HepG2 (cell line): ENCODE measurements at regions not wholly inside any gene's neighbourhood (a gene's known extent, or its start where the extent isn't known, plus 50 kb on each side); places are given as distances from the start of the nearest gene placed in this dataset.
A peak's percentile ranks its signal among the peaks of the same experiment; 100 is the strongest.

Source experiments
- ATAC-seq: fragments of 200-7000 bp; cut with Tn5 transposase; 3 replicates; pipeline ENCODE4 v1.9.1; 2020; ENCODE audit warnings: mild to moderate bottlenecking, moderate library complexity
- BruUV-seq: library from RNA; stranded (reverse); fragments of 400-500 nt; replicated peaks from 2 replicates; lab custom pipeline; 2021; lab: Mats Ljungman, UMichigan
- CTCF ChIA-PET: fragments of 300-600 bp; formaldehyde crosslinking; extraction: SDS; loops from one replicate; lab custom pipeline; 2021; ENCODE audit warnings: low total read pairs, inconsistent platforms, low intra/inter-chr PET ratio; lab: Yijun Ruan, JAX
- POLR2A ChIA-PET: fragments of 350-600 bp; sonication (Branson Sonifier 250); formaldehyde crosslinking; loops from one replicate; lab custom pipeline; 2020; ENCODE audit warnings: antibody characterized with exemption, inconsistent platforms; lab: Yijun Ruan, JAX
- DNase-seq: peaks from one replicate; pipeline ENCODE4 v3.0.0-alpha.2; 2015; ENCODE audit warnings: low spot score
- FAIRE-seq: peaks from 3 replicates; lab custom pipeline; 2011; peaks lifted over from hg19 to GRCh38; lab: Jason Lieb, UNC
- H2AFZ ChIP-seq: one replicate; pipeline ENCODE4 v1.6.1; 2011; ENCODE audit warnings: low read length, inconsistent platforms
- H3K27ac ChIP-seq: fragments of 300-600 bp; 3 replicates; pipeline ENCODE4 v1.8.0; 2011; ENCODE audit warnings: mixed run types, mild to moderate bottlenecking, mixed read lengths, low read length, inconsistent platforms; ENCODE audit not compliant: insufficient read depth; ENCODE audit errors: extremely low read length
- H3K27me3 ChIP-seq, 2 experiments: fragments of 200-600 bp in 1 of 2; 2 replicates in 1 of 2; 3 replicates in 1 of 2; pipeline versions ENCODE4 v1.6.0 to v1.8.0; 2011; ENCODE audit warnings: low read length in 2 of 2, mild to moderate bottlenecking in 2 of 2, moderate library complexity in 2 of 2, inconsistent platforms in 1 of 2; ENCODE audit not compliant: insufficient read depth in 2 of 2, control insufficient read depth in 1 of 2
- H3K36me3 ChIP-seq, 2 experiments: fragments of 200-600 bp in 1 of 2; replicated peaks in 1 of 2; 2 replicates in 1 of 2; 3 replicates in 1 of 2; pipeline versions ENCODE4 v1.5.1 to v1.8.0; 2011; ENCODE audit warnings: low read length in 2 of 2, inconsistent platforms in 1 of 2; ENCODE audit not compliant: insufficient read depth in 2 of 2, control insufficient read depth in 1 of 2
- H3K4me1 ChIP-seq: 2 replicates; pipeline ENCODE4 v1.5.1; 2012; ENCODE audit warnings: low read length, inconsistent platforms; ENCODE audit not compliant: insufficient read depth
- H3K4me2 ChIP-seq: 2 replicates; pipeline ENCODE4 v1.6.0; 2011; ENCODE audit warnings: low read depth, low read length, inconsistent platforms
- H3K4me3 ChIP-seq, 3 experiments: fragments of 200-600 bp in 1 of 3; sonication (generic), shearing (Covaris generic) in 1 of 3; replicated peaks in 1 of 3; 2 replicates each; pipeline ENCODE4 v1.5.1; 2011 to 2016; ENCODE audit warnings: low read length in 3 of 3, inconsistent platforms in 2 of 3, low read depth in 2 of 3, mild to moderate bottlenecking in 2 of 3, control low read depth in 1 of 3, mixed read lengths in 1 of 3; ENCODE audit not compliant: insufficient read depth in 1 of 3
- H3K79me2 ChIP-seq: one replicate; pipeline ENCODE4 v1.6.1; 2011; ENCODE audit warnings: low read length, inconsistent platforms; ENCODE audit not compliant: insufficient read depth
- H3K9ac ChIP-seq: 2 replicates; pipeline ENCODE4 v1.6.0; 2011; ENCODE audit warnings: mild to moderate bottlenecking, low read depth, low read length, inconsistent platforms; ENCODE audit not compliant: insufficient read depth
- H3K9me3 ChIP-seq: 2 replicates; pipeline ENCODE4 v1.5.1; 2012; ENCODE audit warnings: mild to moderate bottlenecking, low read length
- H4K20me1 ChIP-seq: 2 replicates; pipeline ENCODE4 v1.6.0; 2011; ENCODE audit warnings: inconsistent platforms, mild to moderate bottlenecking, low read length, moderate library complexity; ENCODE audit not compliant: insufficient read depth
- CEBPB ChIP-seq: IDR thresholded peaks from 2 replicates; pipeline ENCODE4 v1.6.1; 2011; ENCODE audit warnings: low read depth, low read length, improper control_type of control experiment, borderline replicate concordance
- EEA1 ChIP-seq: sonication (generic); formaldehyde crosslinking; IDR thresholded peaks from 2 replicates; pipeline ENCODE4 v1.5.1; 2020; ENCODE audit warnings: mild to moderate bottlenecking, missing genetic modification reagents, borderline replicate concordance
- SMC3 ChIP-seq: IDR thresholded peaks from 2 replicates; pipeline ENCODE4 v1.6.1; 2011; ENCODE audit warnings: low read length, improper control_type of control experiment
- STAG1 ChIP-seq: sonication (generic); formaldehyde crosslinking; IDR thresholded peaks from 2 replicates; pipeline ENCODE4 v1.4.0; 2020; ENCODE audit warnings: missing genetic modification reagents
- ZNF557 ChIP-seq: sonication (generic); formaldehyde crosslinking; IDR thresholded peaks from 2 replicates; pipeline ENCODE4 v1.4.0; 2020; ENCODE audit warnings: missing genetic modification reagents
- ZNF577 ChIP-seq: sonication (generic); formaldehyde crosslinking; IDR thresholded peaks from 2 replicates; pipeline ENCODE4 v1.4.0; 2020; ENCODE audit warnings: mild to moderate bottlenecking, low read depth, missing genetic modification reagents, borderline replicate concordance
- WGBS: methylation state at CpG from one replicate; pipeline ENCODE4 v1.1.6; 2017; ENCODE audit warnings: low lambda C conversion rate; 5-methylcytosine and 5-hydroxymethylcytosine counted together
- in situ Hi-C: cut with HindIII; loops from 2 replicates; pipeline ENCODE4 v1.10.0; 2017; ENCODE audit warnings: low pct_unique_long_range_greater_than_20kb; ENCODE audit not compliant: extremely low pct_ligation_motif_present
- intact Hi-C: fragments of 100-400 bp; cut with micrococcal nuclease; formaldehyde crosslinking; loops from one replicate; pipeline ENCODE4 v1.10.0; 2022; ENCODE audit not compliant: unreplicated experiment
- TF ChIP-seq, protein P1 (sequence below): sonication (generic); formaldehyde crosslinking; IDR thresholded peaks from 2 replicates; pipeline ENCODE4 v1.5.0; 2020; ENCODE audit warnings: mild to moderate bottlenecking, missing genetic modification reagents, moderate library complexity

DNA sequence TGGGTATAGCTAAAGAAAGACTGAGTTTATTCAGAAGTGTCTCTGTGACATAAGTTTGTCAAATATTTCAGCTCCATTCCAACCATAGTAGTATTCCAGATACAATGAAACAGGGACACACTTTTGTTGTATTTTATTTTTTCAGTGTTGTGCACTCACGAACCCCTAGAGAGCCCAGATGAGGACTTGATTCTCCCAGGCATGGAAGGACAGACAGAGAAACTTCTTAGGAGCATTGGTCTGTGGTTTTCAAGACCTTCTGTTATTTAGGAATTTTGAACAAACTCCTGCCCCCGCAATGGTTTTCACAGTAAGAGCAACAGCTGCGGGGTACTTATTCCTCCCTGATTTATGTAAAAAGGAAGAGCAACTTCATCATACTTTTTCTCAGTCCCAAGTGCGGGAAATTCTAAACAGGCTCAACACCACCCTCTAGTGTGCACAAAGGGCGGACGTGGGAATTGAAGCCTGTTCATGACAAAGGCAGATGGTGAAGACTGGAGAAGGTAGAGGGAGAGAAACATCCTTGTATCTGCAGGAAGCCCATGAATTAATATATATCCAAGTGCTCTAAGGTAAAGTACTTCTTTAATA lies 147.6 kb downstream of the PAH start:
- no peaks in the 10 kb centered on the region for H3K4me1 ChIP-seq
- H4K20me1 ChIP-seq = no peaks in the 10 kb centered on the region
- no peak overlapping the region for H3K9ac ChIP-seq
- intact Hi-C loops (loop anchor here (10.0 kb wide), 1 partner anchor 675 kb away; no protein-coding TSS in a partner anchor), in situ Hi-C loops (no loop called here)
- ChIA-PET POLR2A (no interaction called here), CTCF (interaction anchor here (0.7 kb wide), 1 partner anchor 47 kb away, joined by 3 read pairs; no protein-coding TSS in a partner anchor)
- H3K9me3 ChIP-seq = no peaks in the 10 kb centered on the region
- FAIRE-seq (peak; percentile 77), DNase-seq (peak; percentile 34), ATAC-seq (peak; percentile 86)
- no peaks in the 10 kb centered on the region for H3K79me2 ChIP-seq
- H3K4me2 ChIP-seq = no peak overlapping the region
- H2AFZ ChIP-seq = no peak overlapping the region
- TF ChIP-seq, protein P1, sequence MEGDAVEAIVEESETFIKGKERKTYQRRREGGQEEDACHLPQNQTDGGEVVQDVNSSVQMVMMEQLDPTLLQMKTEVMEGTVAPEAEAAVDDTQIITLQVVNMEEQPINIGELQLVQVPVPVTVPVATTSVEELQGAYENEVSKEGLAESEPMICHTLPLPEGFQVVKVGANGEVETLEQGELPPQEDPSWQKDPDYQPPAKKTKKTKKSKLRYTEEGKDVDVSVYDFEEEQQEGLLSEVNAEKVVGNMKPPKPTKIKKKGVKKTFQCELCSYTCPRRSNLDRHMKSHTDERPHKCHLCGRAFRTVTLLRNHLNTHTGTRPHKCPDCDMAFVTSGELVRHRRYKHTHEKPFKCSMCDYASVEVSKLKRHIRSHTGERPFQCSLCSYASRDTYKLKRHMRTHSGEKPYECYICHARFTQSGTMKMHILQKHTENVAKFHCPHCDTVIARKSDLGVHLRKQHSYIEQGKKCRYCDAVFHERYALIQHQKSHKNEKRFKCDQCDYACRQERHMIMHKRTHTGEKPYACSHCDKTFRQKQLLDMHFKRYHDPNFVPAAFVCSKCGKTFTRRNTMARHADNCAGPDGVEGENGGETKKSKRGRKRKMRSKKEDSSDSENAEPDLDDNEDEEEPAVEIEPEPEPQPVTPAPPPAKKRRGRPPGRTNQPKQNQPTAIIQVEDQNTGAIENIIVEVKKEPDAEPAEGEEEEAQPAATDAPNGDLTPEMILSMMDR = peak; percentile 77
- TF ChIP-seq STAG1 = peak; percentile 64
- no peak for TF ChIP-seq ZNF577
- no peak for TF ChIP-seq EEA1
- TF ChIP-seq SMC3 = peak; percentile 53; the same call in 1 of the 2 replicates
- BruUV-seq = no TSS peak
- H3K27me3 ChIP-seq = no peaks in the 10 kb centered on the region
- 10% methylated on average over 6 of the region's 6 CpGs for WGBS
- H3K4me3 ChIP-seq = no peak overlapping the region
- no peaks in the 10 kb centered on the region for H3K36me3 ChIP-seq
- H3K27ac ChIP-seq = no peak overlapping the region

DNA sequence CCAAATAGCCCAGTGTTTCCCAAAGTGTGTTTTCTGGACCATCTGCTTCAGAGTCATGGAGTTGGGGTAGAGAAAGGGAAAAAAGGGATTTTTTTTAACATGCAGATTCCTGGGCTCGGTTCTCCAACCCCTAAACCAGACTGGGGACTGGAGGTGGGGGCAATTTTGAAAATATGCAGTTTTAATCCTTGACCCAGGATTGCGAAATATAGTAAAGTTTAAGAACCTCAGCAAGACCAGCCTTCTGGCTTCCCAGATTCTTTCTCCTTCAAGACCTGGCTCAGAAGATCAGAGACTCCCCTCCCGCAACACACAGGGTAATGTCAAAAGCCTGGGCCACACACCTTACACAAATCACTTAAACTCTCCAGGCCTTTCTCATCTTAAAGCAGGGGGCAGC lies 150.1 kb downstream of the PAH start:
- TF ChIP-seq ZNF557 (CRISPR knock-in tag) = no peak
- TF ChIP-seq CEBPB = 0 out of 2 replicates have a peak, but pooled peaks have one; percentile 27
- TF ChIP-seq, all 625 proteins: peak for 1
- H3K4me2 ChIP-seq = no peak overlapping the region
- no peaks in the 10 kb centered on the region for H3K27me3 ChIP-seq
- CTCF ChIA-PET = no interaction called here
- H3K27ac ChIP-seq = no peak overlapping the region
- no peaks in the 10 kb centered on the region for H3K79me2 ChIP-seq
- in situ Hi-C loops (no loop called here), intact Hi-C loops (loop anchor here (10.0 kb wide), 1 partner anchor 672 kb away; no protein-coding TSS in a partner anchor)
- no peaks in the 10 kb centered on the region for H3K9me3 ChIP-seq
- ATAC-seq = no peak
- no TSS peak for BruUV-seq
- POLR2A ChIA-PET = no interaction called here
- DNase-seq = no peak
- H3K36me3 ChIP-seq = no peaks in the 10 kb centered on the region
- H3K4me1 ChIP-seq = no peaks in the 10 kb centered on the region
- FAIRE-seq = no peak
- no peak overlapping the region for H3K9ac ChIP-seq
- no peaks in the 10 kb centered on the region for H4K20me1 ChIP-seq
- H2AFZ ChIP-seq = no peak overlapping the region
- 31% methylated on average over 3 of the region's 3 CpGs for WGBS
- no peak overlapping the region for H3K4me3 ChIP-seq
